ENCODE measurements at regions not wholly inside any gene's neighbourhood (a gene's known extent, or its start where the extent isn't known, plus 50 kb on each side); places are given as distances from the start of the nearest gene placed in this dataset.
"Not testable (repeated sequence)": the region's sequence is repeated elsewhere in the genome, so short reads cannot be mapped to it uniquely, and the experiment has no call there.

DNA sequence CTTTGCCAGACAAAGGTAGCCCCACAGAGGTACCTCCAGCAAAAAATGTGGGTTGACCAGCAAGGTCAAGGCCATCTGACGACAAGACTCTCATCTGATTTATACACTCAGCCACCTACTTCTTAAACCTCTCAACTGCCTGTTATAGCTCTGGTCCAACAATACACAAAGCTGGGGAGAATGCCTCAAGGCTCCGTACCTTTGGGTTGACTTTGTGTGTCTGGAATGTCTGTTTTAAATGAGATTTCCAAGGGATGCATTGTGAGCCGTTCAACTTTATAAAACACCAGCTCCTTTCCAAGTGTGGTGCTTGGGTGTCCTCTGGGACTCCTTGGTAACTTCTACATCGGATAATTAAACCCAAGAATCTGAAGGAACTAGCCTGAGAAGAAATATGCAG lies 167.0 kb upstream of the RPL34 start:
- DNase-seq = no peak

GRCh38 chr4:108450236-108450898 lies 170.0 kb upstream of the RPL34 start:
- no peak for DNase-seq

DNA sequence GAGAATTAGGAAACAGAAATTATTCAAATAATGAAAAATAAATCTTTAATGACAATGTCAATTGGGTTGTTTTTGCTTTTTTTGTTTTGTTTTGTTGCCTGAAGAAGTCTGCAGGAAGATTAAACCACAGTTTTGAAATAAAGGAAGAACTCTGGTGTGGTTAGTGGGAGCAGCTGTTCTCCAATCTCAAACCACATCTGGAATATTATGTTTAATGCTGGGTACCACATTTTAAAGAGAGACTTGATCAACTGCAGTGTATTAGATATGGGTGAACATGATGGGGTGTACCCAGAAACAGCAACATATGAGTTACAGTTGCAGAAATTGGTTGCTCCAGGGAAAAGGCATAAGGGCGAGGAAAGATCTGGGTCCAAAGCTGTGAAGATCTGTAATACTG lies 171.2 kb upstream of the RPL34 start:
- no peak for DNase-seq

DNA sequence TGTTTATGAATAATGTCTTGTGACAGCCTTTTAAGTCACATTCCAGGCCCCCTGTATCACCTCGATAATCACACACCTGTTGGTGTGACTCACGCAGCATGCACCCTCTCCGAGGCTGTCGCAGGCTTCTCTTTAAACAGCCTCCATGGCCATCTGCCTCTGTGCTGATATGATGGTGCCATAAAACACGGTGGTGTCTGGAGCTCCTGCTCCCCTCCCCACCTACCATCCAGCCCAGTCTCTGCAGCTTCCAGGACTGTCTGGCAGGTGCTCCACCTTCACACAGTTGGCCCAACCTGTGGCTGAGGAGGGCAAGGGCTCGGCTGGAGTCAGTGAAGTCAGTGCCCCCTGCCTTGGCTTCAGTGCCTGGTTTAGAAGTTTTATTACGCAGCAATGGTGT lies 173.8 kb upstream of the RPL34 start:
- DNase-seq = no peak

GRCh38 chr4:108445716-108446115 lies 174.7 kb upstream of the RPL34 start:
- no peak for DNase-seq

GRCh38 chr4:108443585-108443984 lies 176.8 kb upstream of the RPL34 start:
- no peak for DNase-seq

GRCh38 chr4:108433832-108434231 lies 186.5 kb upstream of the RPL34 start:
- no peak for DNase-seq

- DNase-seq = not testable (repeated sequence)
Observed at GRCh38 chr4:108433394-108433793, 187.0 kb upstream of the RPL34 start.

DNA sequence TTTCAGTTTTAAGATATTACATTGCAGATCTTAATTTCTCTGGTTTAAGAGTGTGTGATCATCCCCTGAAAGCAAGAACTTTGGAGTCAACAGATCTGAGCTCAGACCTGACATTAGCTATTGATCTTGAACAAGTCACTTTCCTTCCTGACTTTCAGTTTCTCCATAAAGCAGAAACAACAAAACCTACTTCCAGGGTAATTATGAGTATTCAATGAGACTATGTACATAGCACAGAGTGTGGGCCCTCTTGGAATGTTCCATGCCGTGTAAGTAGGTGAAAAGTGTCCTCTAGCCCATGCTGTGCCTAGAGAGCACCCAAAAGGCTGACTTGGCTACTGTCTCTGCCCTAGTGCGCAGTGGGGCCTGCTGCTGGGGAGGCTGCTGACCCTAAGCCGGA lies 188.0 kb upstream of the RPL34 start:
- no peak for DNase-seq

GRCh38 chr4:108431986-108432385 lies 188.4 kb upstream of the RPL34 start:
- no peak for DNase-seq

- no peak for DNase-seq
Observed at GRCh38 chr4:108430921-108431320, 189.5 kb upstream of the RPL34 start.

- no peak for DNase-seq
Observed at GRCh38 chr4:108429662-108430061, 190.7 kb upstream of the RPL34 start.

DNA sequence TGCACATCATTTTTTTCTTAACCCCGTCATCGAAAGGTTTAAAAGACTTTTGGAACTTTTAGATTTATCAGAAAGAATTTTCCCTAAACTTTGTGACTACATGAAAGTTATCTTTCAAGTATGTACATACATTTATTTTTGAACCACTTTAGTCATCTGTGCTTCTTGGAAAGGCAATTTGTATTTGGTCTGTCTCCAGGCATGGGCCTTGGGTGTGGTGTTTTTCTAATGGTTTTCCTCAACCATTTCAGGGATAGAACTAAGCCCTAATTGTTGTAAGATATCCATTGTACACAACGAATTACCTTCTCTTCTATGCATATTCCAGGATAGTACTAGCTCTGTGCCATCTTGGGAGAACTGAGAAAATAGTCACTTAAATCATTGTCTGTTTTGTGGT lies 191.5 kb upstream of the RPL34 start:
- no peak for DNase-seq

DNA sequence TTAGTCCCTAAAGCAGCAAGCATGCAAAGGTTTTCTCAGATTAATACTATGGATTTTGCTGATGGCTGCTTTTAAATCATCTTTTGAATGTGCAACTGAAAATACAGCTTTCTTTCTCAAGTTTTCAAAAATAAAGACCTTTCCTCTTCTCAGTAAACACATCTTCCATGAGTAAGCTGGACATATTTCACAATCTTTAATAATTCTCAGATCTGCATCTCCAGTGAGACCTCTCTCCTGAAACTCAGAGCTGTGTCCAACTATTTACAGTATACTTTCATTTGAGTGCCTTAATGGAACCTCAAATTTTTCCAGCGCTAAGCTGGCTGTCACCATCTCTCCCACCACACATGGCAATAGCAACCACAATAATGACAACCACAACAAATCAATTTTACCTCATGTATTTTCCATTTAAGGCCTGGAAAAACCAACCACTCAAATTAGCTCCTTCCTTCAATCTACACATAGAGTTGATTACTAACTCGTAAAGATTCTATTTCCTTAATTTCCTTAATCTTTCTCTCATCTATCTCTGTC lies 192.4 kb upstream of the RPL34 start:
- no peak for DNase-seq

DNA sequence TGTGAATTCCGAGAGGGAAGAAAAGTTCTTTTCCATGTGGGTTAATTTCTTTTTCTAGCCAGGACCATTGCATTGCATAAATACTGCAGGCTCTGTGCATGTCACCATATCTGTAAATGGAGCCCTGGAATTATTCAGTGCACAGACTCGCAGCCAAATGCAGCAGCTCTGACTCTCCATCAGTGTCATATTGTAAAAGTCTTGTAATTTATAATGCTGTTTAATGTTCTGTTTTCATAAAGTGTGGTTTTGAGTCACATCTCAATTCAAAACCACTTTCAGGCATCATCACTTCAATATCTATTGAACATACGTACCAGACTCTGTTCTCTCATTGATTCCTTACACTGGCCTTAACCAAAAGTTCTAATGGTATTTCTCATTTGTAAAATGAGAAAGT lies 193.9 kb upstream of the RPL34 start:
- no peak for DNase-seq

DNA sequence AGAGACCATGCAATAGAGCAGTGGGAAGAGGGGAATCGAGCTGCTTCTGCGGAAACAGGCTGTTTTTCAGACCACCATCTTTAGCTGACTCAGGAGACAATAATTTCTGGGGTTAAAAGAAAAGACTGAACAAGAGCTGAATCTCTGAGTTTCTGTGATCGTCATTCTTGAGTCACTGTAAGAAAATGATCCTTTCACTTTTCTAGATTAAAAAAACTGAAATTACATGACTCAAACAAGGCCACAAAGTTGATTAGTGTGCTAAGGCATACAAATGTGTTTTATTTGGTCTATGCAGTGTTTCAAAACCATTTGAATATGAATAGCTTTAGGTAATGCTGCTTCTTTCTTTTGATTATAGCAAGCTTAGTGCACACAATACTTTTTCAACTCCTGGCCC lies 194.4 kb upstream of the RPL34 start:
- no peak for DNase-seq

DNA sequence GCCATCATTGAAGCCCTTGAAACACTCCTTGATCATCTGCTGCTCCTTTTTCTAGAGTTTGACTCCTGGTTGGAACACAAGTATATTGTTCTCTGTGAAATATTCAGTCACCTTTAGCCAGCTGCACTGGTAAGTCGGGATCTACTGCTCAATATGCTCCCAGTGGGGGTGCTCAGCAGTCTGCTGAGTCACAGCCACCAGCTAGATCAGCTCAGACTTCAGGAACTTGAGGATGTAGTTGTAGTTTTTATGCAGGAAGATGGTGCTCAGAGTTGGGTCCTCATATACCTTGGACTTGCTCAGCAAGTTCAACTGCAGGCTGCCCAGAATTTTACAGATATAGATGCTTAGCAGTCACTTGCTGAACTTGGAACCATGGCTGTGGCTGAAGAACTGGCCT lies 202.5 kb upstream of the RPL34 start:
- DNase-seq = no peak

- DNase-seq = no peak
Observed at GRCh38 chr4:108416831-108417230, 203.5 kb upstream of the RPL34 start.

DNA sequence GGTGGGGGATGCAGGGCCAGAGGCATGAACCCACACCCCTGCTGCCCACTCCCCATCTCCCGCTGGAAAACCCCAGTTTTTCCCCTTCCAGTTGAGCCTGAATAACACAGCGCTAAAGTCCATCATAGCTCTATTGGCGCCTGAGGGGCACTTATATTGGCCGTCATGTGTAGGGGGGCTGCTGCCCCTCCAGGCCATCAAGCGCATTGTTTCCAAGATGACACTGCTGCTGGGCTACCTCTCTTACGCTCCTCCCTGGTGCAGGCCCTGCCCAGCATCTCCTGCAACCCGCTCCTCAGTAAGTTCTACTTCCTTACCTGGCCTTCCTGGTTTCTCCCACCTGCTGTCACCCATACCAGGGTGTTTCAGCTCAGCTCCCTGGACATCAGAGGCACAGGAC lies 205.0 kb upstream of the RPL34 start:
- no peak for DNase-seq

DNA sequence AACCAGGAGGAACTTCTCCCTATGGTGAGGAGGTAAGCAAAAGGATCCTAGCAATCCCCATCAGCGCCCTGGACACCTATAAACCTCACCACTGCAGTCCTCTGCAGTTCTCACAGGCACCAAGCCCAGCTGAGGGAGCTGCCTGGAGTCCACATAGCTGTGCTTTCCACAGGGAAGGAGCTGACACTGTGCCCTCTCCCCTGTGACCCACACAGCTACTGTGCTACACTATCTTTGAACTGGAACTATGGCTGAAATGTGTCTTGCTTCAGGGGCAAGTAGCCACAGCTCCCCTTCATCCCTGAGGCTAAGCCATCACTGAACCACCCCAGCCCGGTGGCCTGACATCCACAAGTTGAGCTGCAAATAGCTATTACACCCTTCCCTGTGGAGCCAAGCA lies 208.5 kb upstream of the RPL34 start:
- no peak for DNase-seq

DNA sequence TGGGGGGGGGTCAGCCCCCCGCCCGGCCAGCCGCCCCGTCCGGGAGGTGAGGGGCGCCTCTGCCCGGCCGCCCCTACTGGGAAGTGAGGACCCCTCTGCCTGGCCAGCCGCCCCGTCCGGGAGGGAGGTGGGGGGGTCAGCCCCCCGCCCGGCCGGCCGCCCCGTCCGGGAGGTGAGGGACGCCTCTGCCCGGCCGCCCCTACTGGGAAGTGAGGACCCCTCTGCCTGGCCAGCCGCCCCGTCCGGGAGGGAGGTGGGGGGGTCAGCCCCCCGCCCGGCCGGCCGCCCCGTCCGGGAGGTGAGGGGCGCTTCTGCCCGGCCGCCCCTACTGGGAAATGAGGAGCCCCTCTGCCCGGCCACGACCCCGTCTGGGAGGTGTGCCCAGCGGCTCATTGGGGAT lies 210.7 kb upstream of the RPL34 start:
- DNase-seq = not testable (repeated sequence)

DNA sequence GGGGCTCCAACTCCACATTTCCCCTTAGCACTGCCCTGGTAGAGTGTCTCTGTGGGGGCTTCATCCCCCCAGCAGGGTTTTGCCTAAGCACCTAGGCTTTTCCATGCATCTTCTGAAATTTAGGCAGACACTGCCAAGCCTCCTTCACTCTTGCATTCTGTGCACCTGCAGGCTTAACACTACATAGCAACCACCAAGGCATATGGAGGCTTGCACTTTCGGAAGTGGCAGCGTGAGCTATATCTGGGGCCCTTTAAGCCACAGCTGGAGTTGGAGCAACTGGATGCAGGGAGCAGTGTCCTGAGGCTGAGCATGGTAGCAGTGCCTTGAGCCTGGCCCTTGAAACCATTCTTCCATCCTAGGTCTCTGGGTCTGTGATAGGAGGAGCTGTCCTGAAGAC lies 214.8 kb upstream of the RPL34 start:
- no peak for DNase-seq

DNA sequence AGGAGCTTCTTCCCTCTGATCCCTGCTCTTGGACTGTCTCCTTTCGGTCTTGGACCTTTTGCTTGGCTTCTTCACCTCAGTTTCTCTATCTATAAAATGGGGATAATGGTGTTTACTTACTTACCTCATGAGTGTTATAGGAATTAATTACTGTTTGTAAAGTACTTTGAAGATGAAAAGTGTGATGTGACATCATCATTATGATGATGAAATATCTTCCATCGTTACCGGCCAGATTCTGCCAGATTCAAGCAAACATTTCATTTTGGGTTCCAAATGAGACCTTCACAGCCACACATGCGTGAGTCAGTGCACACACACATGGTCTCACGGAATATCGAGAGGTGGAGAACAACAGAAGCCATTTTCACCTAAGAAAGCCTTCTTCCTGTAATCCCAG lies 220.1 kb upstream of the RPL34 start:
- no peak for DNase-seq

DNA sequence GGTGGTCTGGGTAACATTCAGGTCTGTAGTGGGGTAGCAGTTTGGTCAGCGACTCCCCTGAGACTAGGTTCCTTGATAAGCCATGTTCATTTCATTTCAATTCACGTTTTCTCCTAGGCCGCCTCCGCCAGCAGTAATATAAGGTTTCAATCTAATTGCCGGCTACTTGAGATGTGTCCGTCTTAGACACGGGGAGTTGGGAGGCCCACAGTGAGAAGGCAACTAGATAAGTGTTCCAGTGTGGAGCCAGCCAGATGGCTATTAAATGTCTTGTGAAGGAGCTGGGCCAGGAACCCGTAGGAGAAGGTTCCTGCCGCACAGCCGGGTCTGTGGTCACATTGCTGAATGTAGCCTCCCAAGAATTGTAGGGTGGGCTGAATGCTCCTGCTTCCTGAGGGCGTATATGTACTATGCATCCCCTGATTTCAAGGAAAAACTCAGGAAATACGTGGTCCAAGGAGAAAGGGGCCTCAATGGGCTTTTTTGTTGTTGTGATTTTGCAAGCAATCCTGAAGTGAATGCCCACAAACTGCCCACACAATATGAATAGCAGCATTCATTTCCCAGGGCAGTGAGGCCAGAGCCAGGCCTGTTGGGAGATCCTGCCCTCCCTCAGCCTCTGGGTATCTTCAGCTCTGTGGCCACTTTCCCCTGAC lies 220.6 kb upstream of the RPL34 start:
- DNase-seq = peak; percentile 19

DNA sequence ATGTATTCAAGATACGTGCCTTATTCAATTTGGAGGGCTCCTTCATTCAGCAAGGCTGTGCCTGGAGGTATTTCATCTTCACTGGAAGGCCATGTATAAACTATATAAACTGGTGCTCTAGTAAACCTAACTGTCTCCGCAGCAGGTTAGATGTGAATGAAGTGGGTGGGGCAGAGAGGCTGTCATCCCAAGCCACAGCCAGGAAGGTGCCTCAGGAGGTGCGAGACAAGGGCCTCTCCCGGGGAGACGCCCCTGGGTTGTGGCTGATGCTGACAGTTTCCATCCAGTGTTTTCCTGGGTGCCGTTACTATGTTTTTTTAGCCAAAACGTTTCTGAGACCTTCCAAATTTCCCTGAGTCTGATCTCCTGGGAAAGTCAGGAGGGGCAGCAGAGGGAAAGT lies 221.5 kb upstream of the RPL34 start:
- DNase-seq = no peak

All from DMS 273 treated with DMSO at 0.1 percent for 48 hours (cell line).